CD4-positive, alpha-beta T cell (primary cell): ENCODE measurements at regions not wholly inside any gene's neighbourhood (a gene's known extent, or its start where the extent isn't known, plus 50 kb on each side); places are given as distances from the start of the nearest gene placed in this dataset.

ENCODE experiments used
- ATAC-seq: fragments of 200-7000 bp; cut with Tn5 transposase; one replicate; pipeline ENCODE4 v1.10.0; 2022; ENCODE audit warnings: mild to moderate bottlenecking; ENCODE audit not compliant: poor library complexity
- CTCF ChIA-PET: fragments of 350-600 bp; sonication (Branson Sonifier 250); formaldehyde crosslinking; loops from one replicate; lab custom pipeline; 2021; ENCODE audit warnings: antibody characterized with exemption, inconsistent platforms; lab: Charles Lee
- POLR2A ChIA-PET: fragments of 350-600 bp; sonication (Branson Sonifier 250); formaldehyde crosslinking; loops from one replicate; lab custom pipeline; 2021; ENCODE audit warnings: antibody characterized with exemption, inconsistent platforms; lab: Charles Lee
- DNase-seq, 14 experiments: peaks; one replicate each; pipeline ENCODE4 v3.0.0-alpha.2; 2013 to 2020; ENCODE audit warnings: mixed read lengths in 2 of 14
- H3K27ac ChIP-seq, 2 donors: one replicate each; pipeline versions ENCODE4 v1.5.1 to v1.7.0; 2013; ENCODE audit warnings: low read length in 2 of 2, low read depth in 1 of 2, mild to moderate bottlenecking in 1 of 2
- H3K27me3 ChIP-seq, 2 experiments: 1 replicate in 1 of 2; 2 replicates in 1 of 2; pipeline versions ENCODE4 v1.6.1 to v1.7.0; 2013; ENCODE audit warnings: low read length in 2 of 2, control low read depth in 1 of 2, mild to moderate bottlenecking in 1 of 2, moderate library complexity in 1 of 2; ENCODE audit not compliant: insufficient read depth in 2 of 2, control insufficient read depth in 1 of 2
- H3K36me3 ChIP-seq: one replicate; pipeline ENCODE4 v1.6.1; 2013; ENCODE audit warnings: low read length, control low read depth; ENCODE audit not compliant: insufficient read depth
- H3K4me1 ChIP-seq: one replicate; pipeline ENCODE4 v1.6.1; 2013; ENCODE audit warnings: low read length, control low read depth; ENCODE audit not compliant: insufficient read depth
- H3K4me3 ChIP-seq: one replicate; pipeline ENCODE4 v1.5.1; 2013; ENCODE audit warnings: mild to moderate bottlenecking, low read length, moderate library complexity
- H3K9me3 ChIP-seq, 2 experiments: 1 replicate in 1 of 2; 2 replicates in 1 of 2; pipeline versions ENCODE4 v1.6.1 to v1.7.0; 2013; ENCODE audit warnings: low read length in 2 of 2, mild to moderate bottlenecking in 2 of 2, control low read depth in 1 of 2, moderate library complexity in 1 of 2; ENCODE audit not compliant: control insufficient read depth in 1 of 2, insufficient read depth in 1 of 2
- H3K27ac Mint-ChIP-seq: one replicate; pipeline ENCODE4 v1.8.0; 2020; ENCODE audit warnings: mixed read lengths
- H3K27me3 Mint-ChIP-seq: one replicate; pipeline ENCODE4 v1.8.0; 2021; ENCODE audit warnings: mixed read lengths
- H3K36me3 Mint-ChIP-seq: one replicate; pipeline ENCODE4 v1.8.0; 2021; ENCODE audit warnings: low read depth, mixed read lengths
- H3K4me1 Mint-ChIP-seq: one replicate; pipeline ENCODE4 v1.8.0; 2021; ENCODE audit warnings: low read depth, mixed read lengths
- H3K4me3 Mint-ChIP-seq: one replicate; pipeline ENCODE4 v1.8.0; 2020; ENCODE audit warnings: mild to moderate bottlenecking, mixed read lengths
- H3K9me3 Mint-ChIP-seq: one replicate; pipeline ENCODE4 v1.8.0; 2020; ENCODE audit warnings: mixed read lengths
- intact Hi-C, 2 experiments: fragments of 100-400 bp; cut with DNase I in 1 of 2; cut with micrococcal nuclease in 1 of 2; formaldehyde crosslinking; loops; one replicate each; pipeline versions ENCODE4 v1.15.1 to v1.9.0; 2023 to 2025; cut with DNase I, micrococcal nuclease
- TF ChIP-seq, protein P1 (sequence below): fragments of 200-600 bp; IDR thresholded peaks from one replicate; pipeline ENCODE4 v1.8.0; 2022; ENCODE audit warnings: antibody characterized with exemption, mild to moderate bottlenecking

DNA sequence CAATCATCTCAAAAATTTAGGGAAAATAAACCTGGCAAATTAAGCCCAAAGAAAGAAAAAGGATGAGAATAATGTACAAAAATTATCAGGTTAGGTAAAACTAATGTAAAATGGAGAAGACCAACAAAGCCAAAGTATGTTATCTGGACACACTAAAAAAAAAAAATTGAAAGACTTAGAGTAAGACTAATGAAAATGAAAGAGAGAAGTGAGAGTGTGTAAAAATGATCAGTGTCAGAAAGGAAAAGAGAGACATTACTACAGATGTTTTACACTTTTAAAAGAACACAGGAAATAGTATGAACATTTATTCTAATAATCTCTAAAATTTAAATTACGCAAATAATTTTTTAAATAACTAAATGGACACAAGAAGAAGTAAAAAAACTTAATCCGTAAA is 573.3 kb upstream of the NR2F2 start:
- Mint-ChIP-seq H3K27me3 (peaks cover 14% of the 10 kb centered on the region), H3K4me1 (no peaks in the 10 kb centered on the region), H3K27ac (no peak overlapping the region), H3K4me3 (no peak overlapping the region), H3K9me3 (no peaks in the 10 kb centered on the region), H3K36me3 (no peaks in the 10 kb centered on the region)
- no peaks in the 10 kb centered on the region for H3K36me3 ChIP-seq
- intact Hi-C loops = no loop called here
- H3K4me1 ChIP-seq = no peaks in the 10 kb centered on the region
- ATAC-seq (no peak), DNase-seq (no peak)
- ChIA-PET POLR2A (no interaction called here), CTCF (no interaction called here)
- TF ChIP-seq, protein P1, sequence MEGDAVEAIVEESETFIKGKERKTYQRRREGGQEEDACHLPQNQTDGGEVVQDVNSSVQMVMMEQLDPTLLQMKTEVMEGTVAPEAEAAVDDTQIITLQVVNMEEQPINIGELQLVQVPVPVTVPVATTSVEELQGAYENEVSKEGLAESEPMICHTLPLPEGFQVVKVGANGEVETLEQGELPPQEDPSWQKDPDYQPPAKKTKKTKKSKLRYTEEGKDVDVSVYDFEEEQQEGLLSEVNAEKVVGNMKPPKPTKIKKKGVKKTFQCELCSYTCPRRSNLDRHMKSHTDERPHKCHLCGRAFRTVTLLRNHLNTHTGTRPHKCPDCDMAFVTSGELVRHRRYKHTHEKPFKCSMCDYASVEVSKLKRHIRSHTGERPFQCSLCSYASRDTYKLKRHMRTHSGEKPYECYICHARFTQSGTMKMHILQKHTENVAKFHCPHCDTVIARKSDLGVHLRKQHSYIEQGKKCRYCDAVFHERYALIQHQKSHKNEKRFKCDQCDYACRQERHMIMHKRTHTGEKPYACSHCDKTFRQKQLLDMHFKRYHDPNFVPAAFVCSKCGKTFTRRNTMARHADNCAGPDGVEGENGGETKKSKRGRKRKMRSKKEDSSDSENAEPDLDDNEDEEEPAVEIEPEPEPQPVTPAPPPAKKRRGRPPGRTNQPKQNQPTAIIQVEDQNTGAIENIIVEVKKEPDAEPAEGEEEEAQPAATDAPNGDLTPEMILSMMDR = no peak
- H3K27me3 ChIP-seq = peaks cover 0 to 4% of the 10 kb centered on the region in 2 experiments
- H3K27ac ChIP-seq = no peak overlapping the region
- H3K9me3 ChIP-seq = no peaks in the 10 kb centered on the region
- no peak overlapping the region for H3K4me3 ChIP-seq

DNA sequence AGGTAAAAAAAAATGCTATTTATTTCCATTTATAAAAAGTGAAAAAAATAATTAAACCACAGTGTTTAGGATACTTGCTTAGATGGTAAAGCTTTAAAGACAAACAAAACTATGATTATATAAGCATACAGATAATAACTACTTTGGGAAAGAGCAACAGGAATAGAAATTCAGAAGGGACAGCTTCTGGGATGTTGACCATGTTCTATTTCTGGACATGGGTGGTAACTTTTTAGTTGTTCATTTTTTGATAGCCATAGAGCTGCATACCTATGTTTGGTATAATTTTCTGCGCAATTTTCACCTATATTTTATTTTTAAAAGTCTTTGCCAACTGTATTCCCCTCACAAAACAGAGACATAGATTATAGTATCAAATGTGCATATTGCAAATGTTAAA is 572.0 kb upstream of the NR2F2 start:
- H3K4me3 Mint-ChIP-seq = no peak overlapping the region
- H3K36me3 Mint-ChIP-seq = no peaks in the 10 kb centered on the region
- no peak for ATAC-seq
- no peak overlapping the region for H3K27ac Mint-ChIP-seq
- H3K27me3 Mint-ChIP-seq = peaks cover 11% of the 10 kb centered on the region
- Histone ChIP-seq H3K27ac (no peak overlapping the region), H3K9me3 (no peaks in the 10 kb centered on the region), H3K4me1 (no peaks in the 10 kb centered on the region), H3K36me3 (no peaks in the 10 kb centered on the region), H3K4me3 (no peak overlapping the region), H3K27me3 (no peaks in the 10 kb centered on the region)
- no peaks in the 10 kb centered on the region for H3K9me3 Mint-ChIP-seq
- ChIA-PET CTCF (no interaction called here), POLR2A (no interaction called here)
- TF ChIP-seq, protein P1 = no peak
- intact Hi-C loops = no loop called here
- no peaks in the 10 kb centered on the region for H3K4me1 Mint-ChIP-seq
- DNase-seq = no peak

DNA sequence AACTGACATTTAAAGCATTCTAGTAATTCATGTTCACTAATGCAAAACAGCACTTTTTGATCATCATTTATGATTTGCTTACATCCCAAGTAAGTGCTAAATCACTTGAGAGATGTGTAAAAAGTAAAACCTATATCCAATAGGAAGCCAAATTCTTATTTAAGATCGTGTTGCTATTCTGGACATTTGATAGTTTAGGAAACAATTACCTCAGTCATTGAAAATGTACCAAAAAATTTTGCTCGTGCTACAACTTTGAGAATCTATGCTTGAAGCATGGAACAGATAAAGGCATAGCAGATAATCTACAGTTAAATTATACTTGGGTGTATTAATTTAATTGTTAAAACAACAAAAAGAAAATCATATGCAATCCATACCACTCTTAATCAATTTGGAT is 571.6 kb upstream of the NR2F2 start:
- Mint-ChIP-seq H3K36me3 (no peaks in the 10 kb centered on the region), H3K9me3 (no peaks in the 10 kb centered on the region), H3K27ac (no peak overlapping the region), H3K27me3 (peaks cover 11% of the 10 kb centered on the region), H3K4me3 (no peak overlapping the region), H3K4me1 (no peaks in the 10 kb centered on the region)
- no peak for DNase-seq
- H3K4me3 ChIP-seq = no peak overlapping the region
- TF ChIP-seq, protein P1 = no peak
- no peak overlapping the region for H3K27ac ChIP-seq
- H3K36me3 ChIP-seq = no peaks in the 10 kb centered on the region
- H3K27me3 ChIP-seq = no peaks in the 10 kb centered on the region
- POLR2A ChIA-PET = no interaction called here
- CTCF ChIA-PET = no interaction called here
- no peaks in the 10 kb centered on the region for H3K4me1 ChIP-seq
- ATAC-seq = no peak
- H3K9me3 ChIP-seq = no peaks in the 10 kb centered on the region
- intact Hi-C loops = no loop called here
